Tibial nerve (tissue), 3 donors: ENCODE measurements at regions not wholly inside any gene's neighbourhood (a gene's known extent, or its start where the extent isn't known, plus 50 kb on each side); places are given as distances from the start of the nearest gene placed in this dataset.

ENCODE experiments used
- CTCF ChIP-seq, 5 experiments: fragments of 200-600 bp in 3 of 5; fragments of 450-650 bp in 2 of 5; sonication (generic) in 3 of 5; IDR thresholded peaks; one replicate each; pipeline ENCODE4 v1.5.1; 2016 to 2019; ENCODE audit warnings: antibody characterized with exemption in 5 of 5, mild to moderate bottlenecking in 3 of 5, moderate library complexity in 2 of 5
- POLR2A ChIP-seq, 2 donors: fragments of 450-650 bp; IDR thresholded peaks; one replicate each; pipeline ENCODE4 v1.6.1; 2017; ENCODE audit warnings: antibody characterized with exemption in 2 of 2, mild to moderate bottlenecking in 2 of 2, moderate library complexity in 2 of 2

- TF ChIP-seq CTCF (IDR thresholded peaks at IDR 0.05) (no peak), POLR2A (IDR thresholded peaks at IDR 0.05) (no peak)
Measured at GRCh38 chr4:187604984-187605383, 390.6 kb upstream of the ZFP42 start.
